OCI-LY3 (cell line): ENCODE measurements at regions not wholly inside any gene's neighbourhood (a gene's known extent, or its start where the extent isn't known, plus 50 kb on each side); places are given as distances from the start of the nearest gene placed in this dataset.

Source experiments
- H2AFZ ChIP-seq: fragments of 200-600, 300-600 bp; shearing (Covaris generic); 2 replicates; pipeline ENCODE4 v1.6.0; 2014; ENCODE audit warnings: antibody characterized with exemption, low read depth, low read length
- H3K27ac ChIP-seq: fragments of 200-600, 300-600 bp; sonication (generic); 2 replicates; pipeline ENCODE4 v1.5.1; 2014; ENCODE audit warnings: mild to moderate bottlenecking, low read length, moderate library complexity, mixed read lengths
- H3K27me3 ChIP-seq: fragments of 200-600, 300-600 bp; sonication (generic); 2 replicates; pipeline ENCODE4 v1.6.1; 2014; ENCODE audit warnings: low read depth, low read length, mixed read lengths
- H3K36me3 ChIP-seq: fragments of 200-600, 300-600 bp; sonication (generic); replicated peaks from 2 replicates; pipeline ENCODE3; 2014; ENCODE audit warnings: low read depth, low read length, mixed read lengths
- H3K4me1 ChIP-seq: fragments of 300-600, 200-600 bp; sonication (generic); 2 replicates; pipeline ENCODE4 v1.6.1; 2014; ENCODE audit warnings: low read length, mixed read lengths
- H3K4me2 ChIP-seq: fragments of 200-600, 300-600 bp; sonication (generic); 2 replicates; pipeline ENCODE4 v1.6.1; 2014; ENCODE audit warnings: low read length, mixed read lengths
- H3K4me3 ChIP-seq: fragments of 300-600, 200-600 bp; sonication (generic); 2 replicates; pipeline ENCODE4 v1.5.1; 2014; ENCODE audit warnings: antibody characterized with exemption, mild to moderate bottlenecking, low read length, moderate library complexity
- H3K79me2 ChIP-seq: fragments of 300-600, 200-600 bp; shearing (Covaris generic); 2 replicates; pipeline ENCODE4 v1.6.1; 2014; ENCODE audit warnings: mild to moderate bottlenecking, low read length, mixed read lengths
- H3K9ac ChIP-seq: fragments of 300-600, 200-600 bp; shearing (Covaris generic); 2 replicates; pipeline ENCODE4 v1.6.0; 2014; ENCODE audit warnings: mild to moderate bottlenecking, low read length, moderate library complexity
- H3K9me3 ChIP-seq: fragments of 200-600, 300-600 bp; shearing (Covaris generic); 2 replicates; pipeline ENCODE4 v1.6.1; 2014; ENCODE audit warnings: low read length, mixed read lengths; ENCODE audit not compliant: insufficient read depth
- H4K20me1 ChIP-seq: fragments of 200-600, 300-600 bp; sonication (generic); 2 replicates; pipeline ENCODE4 v1.6.1; 2016; ENCODE audit warnings: low read length, mixed read lengths; ENCODE audit not compliant: insufficient read depth
- EZH2phosphoT487 ChIP-seq: fragments of 200-600 bp; shearing (Covaris generic); IDR thresholded peaks from 2 replicates; pipeline ENCODE4 v1.6.1; 2018; ENCODE audit warnings: antibody characterized with exemption, mixed run types, low read depth
- TF ChIP-seq, protein P1 (sequence below): fragments of 200-600, 300-600 bp; sonication (generic); IDR thresholded peaks from 2 replicates; pipeline ENCODE4 v1.5.1; 2014; ENCODE audit warnings: antibody characterized with exemption, low read length, low read depth

DNA sequence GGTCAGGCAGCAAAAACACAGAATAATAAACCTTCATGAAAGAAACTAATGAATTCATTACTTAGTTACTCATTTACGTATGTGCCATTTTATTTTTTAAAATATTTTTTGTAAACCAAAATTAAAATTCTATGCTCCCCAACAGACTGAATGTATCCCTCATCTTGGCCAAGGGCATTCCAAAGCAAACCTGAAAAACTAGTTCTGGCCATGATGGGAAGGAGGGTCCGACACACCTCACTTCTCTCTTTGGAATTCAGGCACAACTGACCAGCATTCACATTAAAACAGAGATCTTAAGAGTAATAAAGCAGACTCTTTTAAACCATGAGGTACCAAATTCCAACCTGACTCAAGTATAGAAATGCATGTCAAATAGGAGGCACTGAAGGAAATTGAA, 1576.9 kb upstream of the SPRY2 start:
- H3K4me1 ChIP-seq: no peaks in the 10 kb centered on the region
- no peak overlapping the region for H2AFZ ChIP-seq
- no peak overlapping the region for H3K27ac ChIP-seq
- H3K9me3 ChIP-seq: no peaks in the 10 kb centered on the region
- H3K79me2 ChIP-seq: no peaks in the 10 kb centered on the region
- TF ChIP-seq, protein P1, sequence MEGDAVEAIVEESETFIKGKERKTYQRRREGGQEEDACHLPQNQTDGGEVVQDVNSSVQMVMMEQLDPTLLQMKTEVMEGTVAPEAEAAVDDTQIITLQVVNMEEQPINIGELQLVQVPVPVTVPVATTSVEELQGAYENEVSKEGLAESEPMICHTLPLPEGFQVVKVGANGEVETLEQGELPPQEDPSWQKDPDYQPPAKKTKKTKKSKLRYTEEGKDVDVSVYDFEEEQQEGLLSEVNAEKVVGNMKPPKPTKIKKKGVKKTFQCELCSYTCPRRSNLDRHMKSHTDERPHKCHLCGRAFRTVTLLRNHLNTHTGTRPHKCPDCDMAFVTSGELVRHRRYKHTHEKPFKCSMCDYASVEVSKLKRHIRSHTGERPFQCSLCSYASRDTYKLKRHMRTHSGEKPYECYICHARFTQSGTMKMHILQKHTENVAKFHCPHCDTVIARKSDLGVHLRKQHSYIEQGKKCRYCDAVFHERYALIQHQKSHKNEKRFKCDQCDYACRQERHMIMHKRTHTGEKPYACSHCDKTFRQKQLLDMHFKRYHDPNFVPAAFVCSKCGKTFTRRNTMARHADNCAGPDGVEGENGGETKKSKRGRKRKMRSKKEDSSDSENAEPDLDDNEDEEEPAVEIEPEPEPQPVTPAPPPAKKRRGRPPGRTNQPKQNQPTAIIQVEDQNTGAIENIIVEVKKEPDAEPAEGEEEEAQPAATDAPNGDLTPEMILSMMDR: no peak
- no peak for TF ChIP-seq EZH2phosphoT487
- no peak overlapping the region for H3K4me3 ChIP-seq
- H3K36me3 ChIP-seq: no peaks in the 10 kb centered on the region
- no peaks in the 10 kb centered on the region for H3K27me3 ChIP-seq
- no peaks in the 10 kb centered on the region for H4K20me1 ChIP-seq
- no peak overlapping the region for H3K4me2 ChIP-seq
- H3K9ac ChIP-seq: no peak overlapping the region

DNA sequence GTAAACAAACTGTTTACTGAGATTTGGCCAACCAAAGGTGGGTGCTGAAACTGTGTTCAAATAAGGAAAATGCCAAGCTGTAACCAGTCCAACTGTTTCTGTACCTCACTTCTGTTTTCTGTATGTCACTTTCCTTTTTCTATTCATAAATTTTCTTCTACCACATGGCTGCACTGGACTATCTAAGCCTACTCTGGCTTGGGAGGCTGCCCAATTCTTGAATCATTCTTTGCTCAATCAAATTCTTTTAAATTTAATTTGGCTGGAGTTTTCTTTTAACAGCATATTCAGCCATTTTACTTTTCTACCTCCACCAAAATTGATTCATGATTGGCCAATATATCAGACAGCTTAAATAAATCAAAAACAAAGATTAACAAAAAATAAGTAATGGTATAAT, 1575.5 kb upstream of the SPRY2 start:
- no peaks in the 10 kb centered on the region for H3K79me2 ChIP-seq
- no peaks in the 10 kb centered on the region for H3K9me3 ChIP-seq
- H2AFZ ChIP-seq: no peak overlapping the region
- H3K27ac ChIP-seq: no peak overlapping the region
- H3K4me1 ChIP-seq: no peaks in the 10 kb centered on the region
- H3K36me3 ChIP-seq: no peaks in the 10 kb centered on the region
- TF ChIP-seq, protein P1: no peak
- no peak for TF ChIP-seq EZH2phosphoT487
- no peak overlapping the region for H3K4me3 ChIP-seq
- H3K27me3 ChIP-seq: no peaks in the 10 kb centered on the region
- H3K4me2 ChIP-seq: no peak overlapping the region
- H3K9ac ChIP-seq: no peak overlapping the region
- H4K20me1 ChIP-seq: no peaks in the 10 kb centered on the region

DNA sequence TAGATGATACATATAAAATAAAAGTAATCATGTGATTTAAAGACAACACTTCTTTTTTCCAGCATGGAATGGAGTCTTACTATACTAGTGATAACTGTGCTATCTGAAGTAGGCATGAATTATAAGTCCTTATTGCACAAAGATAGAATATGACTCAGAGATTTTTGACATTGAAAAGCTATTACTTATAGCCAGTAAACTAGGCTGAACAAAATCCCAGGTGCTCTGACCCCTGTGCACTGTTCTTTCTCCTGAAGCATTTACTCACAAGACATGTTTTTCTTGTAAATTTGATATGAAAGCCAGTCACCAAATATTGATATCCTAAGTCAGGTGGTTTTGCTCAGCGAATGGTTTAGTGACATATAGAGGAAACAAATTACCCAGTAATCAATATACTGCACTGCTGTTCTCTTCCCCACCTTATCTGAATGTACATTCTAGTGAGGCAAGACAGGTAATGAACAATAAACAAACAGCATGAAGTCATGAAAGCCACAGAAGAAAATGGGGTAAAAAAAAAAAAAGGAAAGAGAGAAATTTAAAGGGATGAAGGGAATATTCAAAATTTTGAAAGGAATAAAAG, 1567.0 kb upstream of the SPRY2 start:
- H3K79me2 ChIP-seq: no peaks in the 10 kb centered on the region
- H3K9me3 ChIP-seq: no peaks in the 10 kb centered on the region
- no peaks in the 10 kb centered on the region for H3K27me3 ChIP-seq
- no peak overlapping the region for H2AFZ ChIP-seq
- H4K20me1 ChIP-seq: no peaks in the 10 kb centered on the region
- TF ChIP-seq, protein P1: no peak
- no peak for TF ChIP-seq EZH2phosphoT487
- H3K27ac ChIP-seq: no peak overlapping the region
- no peak overlapping the region for H3K9ac ChIP-seq
- no peak overlapping the region for H3K4me3 ChIP-seq
- H3K36me3 ChIP-seq: no peaks in the 10 kb centered on the region
- no peak overlapping the region for H3K4me2 ChIP-seq
- no peaks in the 10 kb centered on the region for H3K4me1 ChIP-seq

DNA sequence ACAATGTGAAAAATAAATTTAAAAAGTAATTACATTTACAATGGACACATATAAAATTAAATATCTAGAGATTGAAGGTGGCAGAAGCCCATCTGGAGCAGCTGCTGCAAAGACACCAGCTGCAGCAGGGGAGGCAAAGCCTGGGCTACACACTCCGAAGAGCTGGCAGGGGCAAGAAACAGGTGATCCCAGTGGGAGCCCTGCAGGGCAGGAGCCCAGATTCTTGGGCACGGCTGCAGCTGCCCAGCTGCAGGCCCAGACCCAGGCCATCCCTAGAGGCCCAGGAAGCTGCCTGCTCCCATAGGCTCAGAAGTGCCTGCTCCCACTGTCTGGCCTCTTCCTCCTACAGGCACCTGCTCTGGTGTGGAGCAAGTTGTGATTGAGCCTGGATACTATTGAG, 1547.9 kb upstream of the SPRY2 start:
- Histone ChIP-seq H4K20me1 (no peaks in the 10 kb centered on the region), H3K4me2 (no peak overlapping the region), H3K79me2 (no peaks in the 10 kb centered on the region), H3K9ac (no peak overlapping the region), H3K27me3 (no peaks in the 10 kb centered on the region), H3K27ac (no peak overlapping the region), H3K9me3 (no peaks in the 10 kb centered on the region), H3K4me3 (no peak overlapping the region), H2AFZ (no peak overlapping the region), H3K4me1 (no peaks in the 10 kb centered on the region), H3K36me3 (no peaks in the 10 kb centered on the region)
- TF ChIP-seq, protein P1: no peak
- no peak for TF ChIP-seq EZH2phosphoT487
